ENCODE measurements at regions not wholly inside any gene's neighbourhood (a gene's known extent, or its start where the extent isn't known, plus 50 kb on each side); places are given as distances from the start of the nearest gene placed in this dataset.

- no TSS peak for BruUV-seq (replicated peaks)
- no peak for ATAC-seq
- no peaks in the 10 kb centered on the region for H3K27me3 ChIP-seq (ENCODE audit: control insufficient read depth in 2 of 2, insufficient read depth in 2 of 2, low read length in 2 of 2)
- intact Hi-C loops (cut with micrococcal nuclease) (no loop called here), in situ Hi-C loops (cut with MboI) (no loop called here)
- no peaks in the 10 kb centered on the region for H4K20me1 ChIP-seq (replicated peaks; ENCODE audit: control insufficient read depth, insufficient read depth, low read length)
- H3K9ac ChIP-seq (ENCODE audit: insufficient read depth in 1 of 2, low read depth in 2 of 2, low read length in 2 of 2): no peak overlapping the region
- DNase-seq (ENCODE audit: extremely low read depth in 1 of 4, low spot score in 3 of 4): no peak
- TF ChIP-seq CBX2 (IDR thresholded peaks at IDR 0.05; ENCODE audit: insufficient read depth, low read length, poor library complexity, severe bottlenecking): no peak
- TF ChIP-seq ETS1 (conservative IDR thresholded peaks at IDR 0.05; ENCODE audit: control insufficient read depth, low read depth, low read length): no peak
- H3K4me2 ChIP-seq (ENCODE audit: insufficient read depth, low read length): no peak overlapping the region
- no peak for FAIRE-seq
- no peaks in the 10 kb centered on the region for H3K4me1 ChIP-seq (replicated peaks in 1 of 2; ENCODE audit: control insufficient read depth in 2 of 2, insufficient read depth in 2 of 2, low read length in 2 of 2)
- ChIA-PET POLR2A (no interaction called here), CTCF (ENCODE audit: low intra/inter-chr PET ratio) (no interaction called here)
- H2AFZ ChIP-seq (ENCODE audit: low read depth, low read length): no peak overlapping the region
- H3K36me3 ChIP-seq (ENCODE audit: control insufficient read depth, insufficient read depth, low read length): no peaks in the 10 kb centered on the region
- no peak overlapping the region for H3K27ac ChIP-seq (ENCODE audit: extremely low read depth, low read depth, low read length)
- no peaks in the 10 kb centered on the region for H3K79me2 ChIP-seq (ENCODE audit: control insufficient read depth, insufficient read depth, low read length)
- H3K4me3 ChIP-seq: no peak overlapping the region
- H3K9me3 ChIP-seq (replicated peaks; ENCODE audit: control insufficient read depth, insufficient read depth, low read depth, low read length): no peaks in the 10 kb centered on the region
- H3K9me1 ChIP-seq (ENCODE audit: control insufficient read depth, insufficient read depth, low read length): no peaks in the 10 kb centered on the region
Measured at GRCh38 chr5:23635938-23636337, 128.5 kb downstream of the PRDM9 start.

GRCh38 chr5:23639326-23639725 is 131.9 kb downstream of the PRDM9 start:
- DNase-seq (ENCODE audit: extremely low read depth in 1 of 4, low spot score in 3 of 4) (no peak), FAIRE-seq (no peak), ATAC-seq (no peak)
- Histone ChIP-seq H3K79me2 (ENCODE audit: control insufficient read depth, insufficient read depth, low read length) (no peaks in the 10 kb centered on the region), H3K4me1 (replicated peaks in 1 of 2; ENCODE audit: control insufficient read depth in 2 of 2, insufficient read depth in 2 of 2, low read length in 2 of 2) (no peaks in the 10 kb centered on the region), H3K4me3 (no peak overlapping the region), H3K9ac (ENCODE audit: insufficient read depth in 1 of 2, low read depth in 2 of 2, low read length in 2 of 2) (no peak overlapping the region), H3K4me2 (ENCODE audit: insufficient read depth, low read length) (no peak overlapping the region), H3K27ac (ENCODE audit: extremely low read depth, low read depth, low read length) (no peak overlapping the region), H3K9me1 (ENCODE audit: control insufficient read depth, insufficient read depth, low read length) (no peaks in the 10 kb centered on the region), H2AFZ (ENCODE audit: low read depth, low read length) (no peak overlapping the region), H4K20me1 (replicated peaks; ENCODE audit: control insufficient read depth, insufficient read depth, low read length) (no peaks in the 10 kb centered on the region), H3K27me3 (ENCODE audit: control insufficient read depth in 2 of 2, insufficient read depth in 2 of 2, low read length in 2 of 2) (no peaks in the 10 kb centered on the region), H3K9me3 (replicated peaks; ENCODE audit: control insufficient read depth, insufficient read depth, low read depth, low read length) (no peaks in the 10 kb centered on the region; the same call in 1 of the 2 replicates), H3K36me3 (ENCODE audit: control insufficient read depth, insufficient read depth, low read length) (no peaks in the 10 kb centered on the region)
- intact Hi-C loops (cut with micrococcal nuclease) (no loop called here), in situ Hi-C loops (cut with MboI) (no loop called here)
- ChIA-PET POLR2A (no interaction called here), CTCF (ENCODE audit: low intra/inter-chr PET ratio) (no interaction called here)
- 0% methylated on average over 1 of the region's 1 CpG for WGBS (ENCODE audit: insufficient coverage, low coverage, missing lambda C conversion rate)
- no TSS peak for BruUV-seq (replicated peaks)
- TF ChIP-seq ZNF212 (CRISPR knock-in tag; IDR thresholded peaks at IDR 0.05): no peak
- TF ChIP-seq NR2C2 (CRISPR knock-in tag; IDR thresholded peaks at IDR 0.05): no peak
- TF ChIP-seq NR2C2 (tag; IDR thresholded peaks at IDR 0.05): no peak
- no peak for TF ChIP-seq CEBPG (CRISPR knock-in tag; IDR thresholded peaks at IDR 0.05)
- no peak for TF ChIP-seq CEBPG (tag; conservative IDR thresholded peaks at IDR 0.05 in 1 of 2, IDR thresholded peaks at IDR 0.05 in 1 of 2)
- TF ChIP-seq MXD1 (CRISPR knock-in tag; IDR thresholded peaks at IDR 0.05; ENCODE audit: borderline replicate concordance, poor library complexity, severe bottlenecking): no peak
- TF ChIP-seq RB1 (IDR thresholded peaks at IDR 0.05; ENCODE audit: low read depth): no peak
- no peak for TF ChIP-seq AFF4 (CRISPR knock-in tag; IDR thresholded peaks at IDR 0.05)
